ENCODE measurements at regions not wholly inside any gene's neighbourhood (a gene's known extent, or its start where the extent isn't known, plus 50 kb on each side); places are given as distances from the start of the nearest gene placed in this dataset.

DNA sequence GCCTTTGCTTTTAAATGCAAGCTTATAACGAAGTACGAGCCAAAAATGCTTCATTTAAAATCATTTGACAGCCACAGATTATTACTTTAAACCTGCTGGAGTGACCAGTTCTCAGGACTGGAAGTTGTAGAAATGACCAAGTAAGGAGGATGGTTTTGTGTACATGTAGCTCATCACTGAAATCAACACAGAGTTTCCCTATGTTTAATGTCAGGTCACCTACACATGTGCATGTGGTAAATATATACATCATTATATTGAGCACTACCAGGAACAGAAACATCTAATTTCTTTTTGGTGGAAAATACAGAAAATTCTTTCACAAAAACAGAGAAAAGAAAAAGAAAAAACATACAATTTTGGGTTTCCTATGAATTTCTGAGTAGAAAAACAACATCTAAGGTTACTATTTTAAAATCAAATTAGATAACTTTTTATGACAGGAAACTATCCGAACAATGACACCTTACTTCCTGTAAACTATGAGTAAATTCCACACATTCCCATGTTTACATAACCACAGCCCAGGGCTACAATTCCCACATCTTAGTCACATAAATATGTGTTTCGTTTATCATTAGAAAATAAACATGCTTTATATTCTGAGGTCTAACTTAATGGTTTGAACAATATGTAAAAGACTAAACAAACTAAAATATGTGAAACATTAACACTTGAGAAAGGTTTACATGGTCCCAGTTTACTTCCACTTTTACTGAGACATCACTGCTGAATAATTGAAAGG lies 73.6 kb downstream of the ZNF281 start:
- TF ChIP-seq, protein P1, sequence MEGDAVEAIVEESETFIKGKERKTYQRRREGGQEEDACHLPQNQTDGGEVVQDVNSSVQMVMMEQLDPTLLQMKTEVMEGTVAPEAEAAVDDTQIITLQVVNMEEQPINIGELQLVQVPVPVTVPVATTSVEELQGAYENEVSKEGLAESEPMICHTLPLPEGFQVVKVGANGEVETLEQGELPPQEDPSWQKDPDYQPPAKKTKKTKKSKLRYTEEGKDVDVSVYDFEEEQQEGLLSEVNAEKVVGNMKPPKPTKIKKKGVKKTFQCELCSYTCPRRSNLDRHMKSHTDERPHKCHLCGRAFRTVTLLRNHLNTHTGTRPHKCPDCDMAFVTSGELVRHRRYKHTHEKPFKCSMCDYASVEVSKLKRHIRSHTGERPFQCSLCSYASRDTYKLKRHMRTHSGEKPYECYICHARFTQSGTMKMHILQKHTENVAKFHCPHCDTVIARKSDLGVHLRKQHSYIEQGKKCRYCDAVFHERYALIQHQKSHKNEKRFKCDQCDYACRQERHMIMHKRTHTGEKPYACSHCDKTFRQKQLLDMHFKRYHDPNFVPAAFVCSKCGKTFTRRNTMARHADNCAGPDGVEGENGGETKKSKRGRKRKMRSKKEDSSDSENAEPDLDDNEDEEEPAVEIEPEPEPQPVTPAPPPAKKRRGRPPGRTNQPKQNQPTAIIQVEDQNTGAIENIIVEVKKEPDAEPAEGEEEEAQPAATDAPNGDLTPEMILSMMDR (IDR thresholded peaks at IDR 0.05; ENCODE audit: insufficient read depth, low read depth, low read length), result no peak
- TF ChIP-seq EZH2 (IDR thresholded peaks at IDR 0.05; ENCODE audit: insufficient read depth, low read length), result no peak

All from astrocyte (in vitro differentiated cells and primary cell).